Peyer's patch (tissue), 4 donors: ENCODE measurements at regions not wholly inside any gene's neighbourhood (a gene's known extent, or its start where the extent isn't known, plus 50 kb on each side); places are given as distances from the start of the nearest gene placed in this dataset.

Source experiments
- DNase-seq, 3 donors: peaks; one replicate each; pipeline ENCODE4 v3.0.0-alpha.2; 2017 to 2019
- H3K27ac ChIP-seq, 4 donors: fragments of 200-600 bp; sonication (generic); one replicate each; pipeline ENCODE4 v1.5.1; 2016 to 2019
- H3K27me3 ChIP-seq, 2 donors: fragments of 200-600 bp; sonication (generic); one replicate each; pipeline ENCODE4 v1.5.1; 2019
- H3K36me3 ChIP-seq, 3 donors: fragments of 200-600 bp; sonication (generic); one replicate each; pipeline ENCODE4 v1.5.1; 2016 to 2019
- H3K4me1 ChIP-seq, 4 donors: fragments of 200-600 bp; sonication (generic); one replicate each; pipeline ENCODE4 v1.5.1; 2016 to 2019
- H3K4me3 ChIP-seq, 4 donors: fragments of 200-600 bp; sonication (generic); 1 replicate in 3 of 4; 2 replicates in 1 of 4; pipeline ENCODE4 v1.5.1; 2016 to 2019; ENCODE audit warnings: mild to moderate bottlenecking in 1 of 4
- H3K9me3 ChIP-seq, 4 donors: fragments of 200-600 bp; sonication (generic); one replicate each; pipeline ENCODE4 v1.5.1; 2016 to 2019; ENCODE audit warnings: mild to moderate bottlenecking in 1 of 4
- CTCF ChIP-seq, 6 experiments: fragments of 450-650 bp in 4 of 6; fragments of 200-600 bp in 2 of 6; sonication (generic) in 1 of 6; IDR thresholded peaks; one replicate each; pipeline ENCODE4 v1.5.1; 2017 to 2019; ENCODE audit warnings: antibody characterized with exemption in 6 of 6, mild to moderate bottlenecking in 3 of 6, moderate library complexity in 1 of 6
- POLR2A ChIP-seq, 2 donors: fragments of 450-650 bp; IDR thresholded peaks; one replicate each; pipeline ENCODE4 v1.5.1; 2017; ENCODE audit warnings: antibody characterized with exemption in 2 of 2, mild to moderate bottlenecking in 2 of 2, moderate library complexity in 2 of 2

GRCh38 chr7:10703981-10704380 lies 269.7 kb upstream of the PHF14 start:
- Histone ChIP-seq H3K36me3 (no peaks in the 10 kb centered on the region), H3K9me3 (no peaks in the 10 kb centered on the region), H3K4me3 (no peak overlapping the region), H3K4me1 (no peaks in the 10 kb centered on the region), H3K27ac (no peak overlapping the region), H3K27me3 (no peaks in the 10 kb centered on the region)
- no peak for DNase-seq
- TF ChIP-seq POLR2A (IDR thresholded peaks at IDR 0.05) (no peak), CTCF (IDR thresholded peaks at IDR 0.05) (no peak)

- Histone ChIP-seq H3K27ac (no peak overlapping the region), H3K36me3 (no peaks in the 10 kb centered on the region), H3K9me3 (no peaks in the 10 kb centered on the region), H3K4me3 (no peak overlapping the region), H3K4me1 (no peaks in the 10 kb centered on the region), H3K27me3 (no peaks in the 10 kb centered on the region)
- no peak for TF ChIP-seq CTCF (IDR thresholded peaks at IDR 0.05)
- no peak for DNase-seq
Observed at GRCh38 chr7:10704653-10705052, 269.0 kb upstream of the PHF14 start.

- Histone ChIP-seq H3K36me3 (no peaks in the 10 kb centered on the region), H3K9me3 (no peaks in the 10 kb centered on the region), H3K27me3 (no peaks in the 10 kb centered on the region), H3K4me3 (no peak overlapping the region), H3K4me1 (no peaks in the 10 kb centered on the region), H3K27ac (no peak overlapping the region)
- TF ChIP-seq POLR2A (IDR thresholded peaks at IDR 0.05), result no peak
- TF ChIP-seq CTCF (IDR thresholded peaks at IDR 0.05), result no peak
- DNase-seq, result no peak
Observed at GRCh38 chr7:10706875-10707493, 266.7 kb upstream of the PHF14 start.

GRCh38 chr7:10707519-10707918 lies 266.2 kb upstream of the PHF14 start:
- Histone ChIP-seq H3K27ac (no peak overlapping the region), H3K4me3 (no peak overlapping the region), H3K9me3 (no peaks in the 10 kb centered on the region), H3K36me3 (no peaks in the 10 kb centered on the region), H3K27me3 (no peaks in the 10 kb centered on the region), H3K4me1 (no peaks in the 10 kb centered on the region)
- no peak for TF ChIP-seq CTCF (IDR thresholded peaks at IDR 0.05)
- no peak for TF ChIP-seq POLR2A (IDR thresholded peaks at IDR 0.05)
- DNase-seq, result no peak

- no peaks in the 10 kb centered on the region for H3K4me1 ChIP-seq
- no peak for TF ChIP-seq CTCF (IDR thresholded peaks at IDR 0.05)
- TF ChIP-seq POLR2A (IDR thresholded peaks at IDR 0.05), result no peak
- no peaks in the 10 kb centered on the region for H3K9me3 ChIP-seq
- no peak for DNase-seq
- no peaks in the 10 kb centered on the region for H3K36me3 ChIP-seq
- no peak overlapping the region for H3K27ac ChIP-seq
- H3K4me3 ChIP-seq, result no peak overlapping the region
- H3K27me3 ChIP-seq, result no peaks in the 10 kb centered on the region
Observed at GRCh38 chr7:10708447-10708846, 265.2 kb upstream of the PHF14 start.

GRCh38 chr7:10718768-10719167 lies 254.9 kb upstream of the PHF14 start:
- no peaks in the 10 kb centered on the region for H3K9me3 ChIP-seq
- H3K4me1 ChIP-seq, result no peaks in the 10 kb centered on the region
- TF ChIP-seq POLR2A (IDR thresholded peaks at IDR 0.05), result no peak
- TF ChIP-seq CTCF (IDR thresholded peaks at IDR 0.05), result no peak
- H3K27ac ChIP-seq, result no peak overlapping the region
- H3K36me3 ChIP-seq, result no peaks in the 10 kb centered on the region
- no peak overlapping the region for H3K4me3 ChIP-seq
- no peaks in the 10 kb centered on the region for H3K27me3 ChIP-seq
- no peak for DNase-seq
